Loucy (cell line): ENCODE measurements at regions not wholly inside any gene's neighbourhood (a gene's known extent, or its start where the extent isn't known, plus 50 kb on each side); places are given as distances from the start of the nearest gene placed in this dataset.

Experiments
- H2AFZ ChIP-seq: fragments of 200-600 bp; sonication (generic); 2 replicates; pipeline ENCODE4 v1.6.0; 2016; ENCODE audit warnings: antibody characterized with exemption, mild to moderate bottlenecking, low read length, moderate library complexity
- H3F3A ChIP-seq: fragments of 200-600 bp; 2 replicates; pipeline ENCODE4 v1.6.0; 2016; ENCODE audit warnings: antibody characterized with exemption, low read depth, mild to moderate bottlenecking
- H3K27me3 ChIP-seq: fragments of 200-600 bp; sonication (generic); 2 replicates; pipeline ENCODE4 v1.6.1; 2014; ENCODE audit warnings: low read length, mild to moderate bottlenecking; ENCODE audit not compliant: insufficient read depth, poor library complexity, severe bottlenecking
- H3K36me3 ChIP-seq: fragments of 200-600 bp; sonication (generic); 2 replicates; pipeline ENCODE4 v1.6.1; 2016; ENCODE audit warnings: low read length; ENCODE audit not compliant: insufficient read depth
- H3K4me1 ChIP-seq: fragments of 200-600 bp; sonication (generic); 2 replicates; pipeline ENCODE4 v1.5.1; 2014; ENCODE audit warnings: low read length, mild to moderate bottlenecking; ENCODE audit not compliant: insufficient read depth, poor library complexity, severe bottlenecking
- H3K4me2 ChIP-seq: fragments of 200-600 bp; sonication (generic); 2 replicates; pipeline ENCODE4 v1.6.0; 2014; ENCODE audit warnings: antibody characterized with exemption, low read length, low read depth, mild to moderate bottlenecking; ENCODE audit not compliant: poor library complexity, severe bottlenecking
- H3K4me3 ChIP-seq: fragments of 200-600 bp; sonication (generic); 2 replicates; pipeline ENCODE4 v1.5.1; 2014; ENCODE audit warnings: low read length, mild to moderate bottlenecking, mixed read lengths; ENCODE audit not compliant: poor library complexity, severe bottlenecking
- H3K79me2 ChIP-seq: fragments of 200-600 bp; sonication (generic); 2 replicates; pipeline ENCODE4 v1.6.1; 2014; ENCODE audit warnings: low read length; ENCODE audit not compliant: insufficient read depth
- H3K9ac ChIP-seq: fragments of 200-600 bp; sonication (generic); 2 replicates; pipeline ENCODE4 v1.6.0; 2014; ENCODE audit warnings: mild to moderate bottlenecking, low read depth, low read length, moderate library complexity; ENCODE audit not compliant: poor library complexity, severe bottlenecking
- H3K9me2 ChIP-seq: fragments of 200-600 bp; sonication (generic); replicated peaks from 2 replicates; pipeline ENCODE4 v1.6.1; 2016; ENCODE audit warnings: low read depth, low read length, mixed read lengths
- H3K9me3 ChIP-seq: fragments of 200-600 bp; sonication (generic); 2 replicates; pipeline ENCODE4 v1.6.1; 2014; ENCODE audit warnings: mild to moderate bottlenecking, antibody characterized with exemption, low read length, low read depth; ENCODE audit not compliant: insufficient read depth
- H4K20me1 ChIP-seq: fragments of 200-600 bp; sonication (generic); 2 replicates; pipeline ENCODE4 v1.6.0; 2014; ENCODE audit warnings: antibody characterized with exemption, low read length, mild to moderate bottlenecking; ENCODE audit not compliant: insufficient read depth, poor library complexity, severe bottlenecking
- CTCF ChIP-seq: fragments of 200-600 bp; sonication (generic); conservative IDR thresholded peaks from 2 replicates; pipeline ENCODE4 v1.5.1; 2014; ENCODE audit warnings: mild to moderate bottlenecking, antibody characterized with exemption, low read length
- EZH2phosphoT487 ChIP-seq: fragments of 200-600 bp; IDR thresholded peaks from 2 replicates; pipeline ENCODE4 v1.6.1; 2018; ENCODE audit warnings: antibody characterized with exemption, mild to moderate bottlenecking, moderate library complexity, borderline replicate concordance

- Histone ChIP-seq H3K27me3 (no peaks in the 10 kb centered on the region), H3K36me3 (no peaks in the 10 kb centered on the region), H3K79me2 (no peaks in the 10 kb centered on the region), H3F3A (no peaks in the 10 kb centered on the region), H3K4me2 (no peak overlapping the region), H4K20me1 (no peaks in the 10 kb centered on the region), H3K9ac (no peak overlapping the region), H3K9me3 (no peaks in the 10 kb centered on the region; the same call in 1 of the 2 replicates), H3K9me2 (no peaks in the 10 kb centered on the region), H3K4me3 (no peak overlapping the region), H3K4me1 (no peaks in the 10 kb centered on the region), H2AFZ (no peak overlapping the region)
- TF ChIP-seq CTCF (no peak), EZH2phosphoT487 (no peak)
Measured at GRCh38 chr4:148589182-148589581, 147.0 kb upstream of the NR3C2 start.

- Histone ChIP-seq H3K9ac (no peak overlapping the region), H4K20me1 (no peaks in the 10 kb centered on the region), H3K4me1 (no peaks in the 10 kb centered on the region), H3F3A (no peaks in the 10 kb centered on the region), H3K9me3 (no peaks in the 10 kb centered on the region), H3K9me2 (no peaks in the 10 kb centered on the region), H2AFZ (no peak overlapping the region), H3K27me3 (no peaks in the 10 kb centered on the region), H3K4me2 (no peak overlapping the region), H3K79me2 (no peaks in the 10 kb centered on the region), H3K36me3 (no peaks in the 10 kb centered on the region), H3K4me3 (no peak overlapping the region)
- TF ChIP-seq CTCF = no peak
- no peak for TF ChIP-seq EZH2phosphoT487
Measured at GRCh38 chr4:148575577-148575976, 133.4 kb upstream of the NR3C2 start.

DNA sequence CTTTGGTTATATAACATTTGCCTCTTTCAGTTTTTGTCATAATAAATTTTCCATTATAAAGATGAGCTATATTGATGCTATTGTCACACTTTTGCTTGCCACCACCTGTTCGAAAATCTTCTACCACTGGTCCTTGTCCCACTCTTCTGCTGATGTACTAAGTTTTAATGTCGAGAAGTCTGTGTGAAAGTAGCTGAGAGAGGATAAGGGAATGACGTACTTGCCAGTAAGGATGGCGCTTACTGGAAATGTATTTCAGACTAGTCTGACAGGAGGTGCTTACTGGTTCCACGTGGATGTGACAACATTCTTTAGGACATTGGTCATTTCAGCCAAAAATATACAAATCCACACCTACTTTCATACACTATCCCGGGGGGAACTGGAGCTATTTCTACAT lies 132.7 kb upstream of the NR3C2 start:
- Histone ChIP-seq H3K36me3 (no peaks in the 10 kb centered on the region), H3K4me3 (no peak overlapping the region), H3K27me3 (no peaks in the 10 kb centered on the region), H2AFZ (no peak overlapping the region), H3K4me1 (no peaks in the 10 kb centered on the region), H3K9me3 (no peaks in the 10 kb centered on the region), H3K9me2 (no peaks in the 10 kb centered on the region), H3K4me2 (no peak overlapping the region), H3K9ac (no peak overlapping the region), H3F3A (no peaks in the 10 kb centered on the region), H4K20me1 (no peaks in the 10 kb centered on the region), H3K79me2 (no peaks in the 10 kb centered on the region)
- no peak for TF ChIP-seq EZH2phosphoT487
- TF ChIP-seq CTCF = no peak
